ENCODE measurements at regions not wholly inside any gene's neighbourhood (a gene's known extent, or its start where the extent isn't known, plus 50 kb on each side); places are given as distances from the start of the nearest gene placed in this dataset.

DNA sequence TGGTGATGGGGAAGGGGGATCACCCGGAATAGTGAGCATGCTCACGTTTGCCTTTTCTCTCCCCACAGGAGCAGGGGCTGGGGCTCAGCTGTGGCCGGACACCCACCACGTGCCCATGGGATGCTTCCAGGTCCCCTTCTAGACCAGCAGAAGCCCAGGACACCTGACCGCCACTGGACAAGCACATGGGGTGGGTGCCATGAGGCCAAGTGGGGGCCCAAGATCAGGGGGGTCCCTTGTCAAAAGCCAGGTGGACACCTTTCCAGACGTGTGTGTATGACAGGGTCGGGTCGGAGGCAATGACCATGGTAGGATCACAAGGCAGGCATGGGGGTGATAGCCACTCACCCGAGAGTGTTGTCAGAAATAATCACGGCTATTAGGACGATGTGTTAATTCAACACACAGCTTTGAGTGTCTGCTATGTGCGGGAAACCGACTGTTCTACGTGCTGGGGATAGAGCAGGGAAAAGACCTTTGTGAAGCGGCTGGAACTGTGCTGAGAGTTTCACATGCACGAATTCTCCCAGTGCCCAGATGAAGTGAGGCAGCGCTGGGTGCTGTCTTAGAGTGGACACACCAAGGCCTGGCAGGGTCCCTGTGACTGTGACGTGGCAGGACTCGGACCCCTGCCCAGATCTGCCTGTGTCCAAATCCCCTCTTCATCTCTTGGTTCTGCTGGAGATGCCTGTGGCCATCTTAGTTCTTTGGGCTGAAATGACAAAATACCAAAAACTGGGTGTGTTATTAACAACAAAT lies 244.7 kb downstream of the NDUFA10 start:
- H3K4me1 Mint-ChIP-seq = no peaks in the 10 kb centered on the region
- H3K4me3 ChIP-seq (ENCODE audit: low read length) = no peak overlapping the region

DNA sequence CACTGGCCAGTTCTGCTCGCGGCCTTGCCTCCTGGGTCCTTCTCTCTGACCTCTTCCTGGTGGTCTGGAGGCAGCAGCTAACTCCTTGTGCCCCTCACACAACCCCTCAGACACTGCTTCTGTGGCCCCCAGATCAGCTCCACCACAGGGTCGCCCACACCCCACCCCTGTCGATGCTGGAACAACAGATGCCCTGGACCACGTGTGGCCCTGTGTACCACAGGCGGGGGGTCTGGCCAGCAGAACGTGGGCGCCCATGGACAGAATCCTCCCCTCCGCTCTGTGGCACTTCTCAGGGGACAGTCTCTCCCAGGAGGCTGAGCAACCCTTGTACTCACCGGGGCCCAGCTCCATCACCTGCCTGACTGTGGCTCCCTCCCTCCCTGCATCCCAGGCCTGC lies 245.6 kb downstream of the NDUFA10 start:
- H3K4me3 ChIP-seq (ENCODE audit: low read length) = no peak overlapping the region
- no peaks in the 10 kb centered on the region for H3K4me1 Mint-ChIP-seq
- H3K27ac Mint-ChIP-seq = peak overlapping the region in 1 of 8 donors; percentile 70
- no peak overlapping the region for H3K27ac ChIP-seq (ENCODE audit: low read depth, low read length)
- H3K36me3 ChIP-seq (ENCODE audit: insufficient read depth, low read length) = no peaks in the 10 kb centered on the region
- no peaks in the 10 kb centered on the region for H3K4me1 ChIP-seq (ENCODE audit: insufficient read depth, low read length)
- no peaks in the 10 kb centered on the region for H3K9me3 ChIP-seq (ENCODE audit: low read length)
- H3K27me3 Mint-ChIP-seq = peaks cover 26 to 35% of the 10 kb centered on the region in 2 donors
- H3K4me3 Mint-ChIP-seq = no peak overlapping the region
- ChIA-PET CTCF (no interaction called here), POLR2A (no interaction called here)
- peaks cover 0 to 4% (median 0%) of the 10 kb centered on the region in 3 donors for H3K36me3 Mint-ChIP-seq
- peaks cover 0 to 7% (median 4%) of the 10 kb centered on the region in 5 donors for H3K9me3 Mint-ChIP-seq
- no peaks in the 10 kb centered on the region for H3K27me3 ChIP-seq (ENCODE audit: insufficient read depth, low read length, poor library complexity, severe bottlenecking)
- peak in 1 of 5 donors; percentile 24 for DNase-seq

More for the DNA sequence above, 244.7 kb downstream of the NDUFA10 start:
- POLR2A ChIA-PET = no interaction called here
- no peaks in the 10 kb centered on the region for H3K36me3 ChIP-seq (ENCODE audit: insufficient read depth, low read length)
- H3K27ac ChIP-seq (ENCODE audit: low read depth, low read length) = no peak overlapping the region
- peaks cover 22 to 37% of the 10 kb centered on the region in 2 donors for H3K27me3 Mint-ChIP-seq
- H3K9me3 ChIP-seq (ENCODE audit: low read length) = no peaks in the 10 kb centered on the region
- H3K27ac Mint-ChIP-seq = peak overlapping the region in 1 of 8 donors; percentile 38
- peaks cover 0 to 7% (median 0%) of the 10 kb centered on the region in 3 donors for H3K36me3 Mint-ChIP-seq
- no peak overlapping the region for H3K4me3 Mint-ChIP-seq
- H3K4me1 ChIP-seq (ENCODE audit: insufficient read depth, low read length) = no peaks in the 10 kb centered on the region
- H3K27me3 ChIP-seq (ENCODE audit: insufficient read depth, low read length, poor library complexity, severe bottlenecking) = no peaks in the 10 kb centered on the region
- peak in 1 of 5 donors; percentile 28 for DNase-seq
- H3K9me3 Mint-ChIP-seq = peaks cover 0 to 7% (median 4%) of the 10 kb centered on the region in 5 donors
- CTCF ChIA-PET = no interaction called here

DNA sequence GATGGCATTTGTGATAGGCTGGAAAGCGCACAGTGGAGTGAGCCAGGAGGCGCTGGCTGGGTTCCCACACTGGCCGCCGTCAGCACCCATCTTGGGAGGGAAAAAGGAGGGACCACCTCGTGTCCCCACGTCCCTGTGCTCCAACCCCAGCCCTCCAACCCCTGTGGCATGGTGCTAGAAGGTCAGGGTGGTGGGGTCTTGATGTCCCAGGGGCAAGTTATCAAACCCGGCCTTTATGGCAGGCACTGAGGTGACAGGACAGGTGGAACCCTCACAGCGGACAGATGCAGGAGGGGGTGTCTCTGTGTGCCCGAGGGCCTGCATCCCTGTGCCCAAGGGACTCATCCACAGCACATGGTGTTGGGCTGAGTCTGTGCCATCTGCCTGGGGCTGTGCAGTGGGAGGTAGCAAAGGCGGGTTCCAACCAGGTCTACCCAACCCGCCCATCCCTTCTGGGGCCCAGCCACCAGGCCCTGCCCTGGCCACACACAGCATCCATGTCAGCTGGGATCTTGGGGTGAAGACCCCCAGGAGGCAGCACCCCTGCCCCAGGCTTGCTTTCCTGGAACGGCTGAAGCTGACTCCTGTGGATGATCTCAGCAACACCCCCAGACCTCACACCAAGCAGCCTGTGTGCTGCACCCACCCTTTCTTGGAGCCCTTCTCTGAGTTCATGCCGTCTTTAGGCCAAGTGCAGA lies 246.1 kb downstream of the NDUFA10 start:
- Mint-ChIP-seq H3K9me3 (peaks cover 0 to 7% (median 4%) of the 10 kb centered on the region in 5 donors), H3K4me1 (no peaks in the 10 kb centered on the region), H3K27me3 (peaks cover 26 to 34% of the 10 kb centered on the region in 2 donors), H3K27ac (no peak overlapping the region), H3K36me3 (peaks cover 0 to 4% (median 0%) of the 10 kb centered on the region in 3 donors), H3K4me3 (no peak overlapping the region)
- Histone ChIP-seq H3K36me3 (ENCODE audit: insufficient read depth, low read length) (no peaks in the 10 kb centered on the region), H3K4me3 (ENCODE audit: low read length) (no peak overlapping the region), H3K27me3 (ENCODE audit: insufficient read depth, low read length, poor library complexity, severe bottlenecking) (no peaks in the 10 kb centered on the region), H3K4me1 (ENCODE audit: insufficient read depth, low read length) (no peaks in the 10 kb centered on the region), H3K27ac (ENCODE audit: low read depth, low read length) (no peak overlapping the region), H3K9me3 (ENCODE audit: low read length) (no peaks in the 10 kb centered on the region)
- ChIA-PET CTCF (no interaction called here), POLR2A (no interaction called here)
- DNase-seq = peak in 1 of 5 donors; percentile 27

DNA sequence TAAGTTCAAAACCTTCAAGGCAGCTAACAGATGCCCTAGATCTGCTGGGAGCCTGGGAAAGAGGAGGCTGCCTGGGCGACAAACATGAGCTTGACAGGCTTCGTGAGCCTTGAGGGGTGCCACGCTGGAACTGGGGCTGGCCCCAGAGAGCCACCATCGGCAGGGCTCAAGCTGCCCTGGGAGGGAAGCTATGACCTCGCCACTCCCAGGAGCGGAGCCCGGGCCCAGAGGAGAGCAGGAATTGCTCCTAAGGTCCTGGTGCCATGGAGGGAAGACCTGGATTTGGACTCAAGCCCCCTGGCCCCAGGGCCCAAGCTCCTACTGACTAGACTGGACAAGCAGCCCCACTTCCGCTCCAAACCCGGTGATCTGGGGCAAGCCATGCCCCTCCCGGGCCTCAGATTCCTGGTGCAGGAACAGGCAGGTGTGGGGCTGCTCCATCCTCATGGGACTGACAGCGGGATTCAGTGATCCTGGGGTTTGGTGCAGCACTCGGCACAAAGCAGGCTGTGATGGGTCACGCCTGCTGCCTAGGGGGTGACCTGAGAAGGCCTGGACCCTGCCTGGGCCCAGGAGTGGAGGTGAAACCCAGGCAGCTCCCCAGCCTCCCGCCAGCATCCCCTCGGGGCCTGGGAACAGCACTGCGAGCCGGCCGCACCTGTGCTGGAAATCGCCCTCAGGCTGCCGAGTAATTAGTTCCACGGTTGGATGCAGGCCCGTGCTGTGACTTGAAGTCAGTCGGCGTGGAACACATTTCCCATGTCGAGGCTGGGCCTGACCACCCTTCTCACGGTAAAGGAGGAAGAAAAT lies 246.9 kb downstream of the NDUFA10 start:
- POLR2A ChIA-PET = no interaction called here
- Histone ChIP-seq H3K4me1 (ENCODE audit: insufficient read depth, low read length) (no peaks in the 10 kb centered on the region), H3K27me3 (ENCODE audit: insufficient read depth, low read length, poor library complexity, severe bottlenecking) (no peaks in the 10 kb centered on the region), H3K9me3 (ENCODE audit: low read length) (no peaks in the 10 kb centered on the region), H3K36me3 (ENCODE audit: insufficient read depth, low read length) (no peaks in the 10 kb centered on the region), H3K27ac (ENCODE audit: low read depth, low read length) (no peak overlapping the region), H3K4me3 (ENCODE audit: low read length) (no peak overlapping the region)
- CTCF ChIA-PET = no interaction called here
- Mint-ChIP-seq H3K4me1 (no peaks in the 10 kb centered on the region), H3K36me3 (peaks cover 0 to 4% (median 0%) of the 10 kb centered on the region in 3 donors), H3K27me3 (peaks cover 22 to 31% of the 10 kb centered on the region in 2 donors), H3K27ac (no peak overlapping the region), H3K4me3 (no peak overlapping the region), H3K9me3 (peaks cover 0 to 7% (median 4%) of the 10 kb centered on the region in 5 donors)
- DNase-seq = peak in 1 of 5 donors; percentile 43

DNA sequence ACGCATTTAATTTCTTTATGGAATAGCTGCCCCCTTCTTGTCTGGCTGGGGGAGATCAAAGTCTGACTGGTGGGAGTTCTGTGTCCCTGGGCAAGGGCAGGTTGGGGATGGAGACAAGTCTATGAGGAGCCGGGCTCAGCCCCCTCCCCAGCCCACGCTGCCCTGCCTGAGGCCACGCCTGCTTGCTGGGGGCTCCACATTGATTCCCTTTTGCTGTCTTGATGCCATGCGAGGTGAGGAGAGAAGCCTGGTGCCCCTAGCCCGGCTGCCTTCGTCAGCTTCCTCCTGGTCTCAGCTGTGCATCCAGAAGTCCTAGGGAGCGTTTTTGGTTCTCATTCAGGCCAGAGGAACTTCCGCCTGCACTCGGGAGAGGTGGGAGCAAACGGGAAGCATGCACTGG lies 247.9 kb downstream of the NDUFA10 start:
- no peaks in the 10 kb centered on the region for H3K4me1 Mint-ChIP-seq
- Histone ChIP-seq H3K36me3 (ENCODE audit: insufficient read depth, low read length) (no peaks in the 10 kb centered on the region), H3K4me1 (ENCODE audit: insufficient read depth, low read length) (no peaks in the 10 kb centered on the region), H3K27me3 (ENCODE audit: insufficient read depth, low read length, poor library complexity, severe bottlenecking) (no peaks in the 10 kb centered on the region), H3K27ac (ENCODE audit: low read depth, low read length) (no peak overlapping the region), H3K4me3 (ENCODE audit: low read length) (no peak overlapping the region), H3K9me3 (ENCODE audit: low read length) (no peaks in the 10 kb centered on the region)
- no peak for DNase-seq
- H3K9me3 Mint-ChIP-seq = peaks cover 0 to 11% (median 4%) of the 10 kb centered on the region in 5 donors
- POLR2A ChIA-PET = no interaction called here
- no peak overlapping the region for H3K27ac Mint-ChIP-seq
- CTCF ChIA-PET = no interaction called here
- H3K4me3 Mint-ChIP-seq = no peak overlapping the region
- H3K27me3 Mint-ChIP-seq = peaks cover 20 to 28% of the 10 kb centered on the region in 2 donors
- H3K36me3 Mint-ChIP-seq = peaks cover 0 to 8% (median 0%) of the 10 kb centered on the region in 3 donors

DNA sequence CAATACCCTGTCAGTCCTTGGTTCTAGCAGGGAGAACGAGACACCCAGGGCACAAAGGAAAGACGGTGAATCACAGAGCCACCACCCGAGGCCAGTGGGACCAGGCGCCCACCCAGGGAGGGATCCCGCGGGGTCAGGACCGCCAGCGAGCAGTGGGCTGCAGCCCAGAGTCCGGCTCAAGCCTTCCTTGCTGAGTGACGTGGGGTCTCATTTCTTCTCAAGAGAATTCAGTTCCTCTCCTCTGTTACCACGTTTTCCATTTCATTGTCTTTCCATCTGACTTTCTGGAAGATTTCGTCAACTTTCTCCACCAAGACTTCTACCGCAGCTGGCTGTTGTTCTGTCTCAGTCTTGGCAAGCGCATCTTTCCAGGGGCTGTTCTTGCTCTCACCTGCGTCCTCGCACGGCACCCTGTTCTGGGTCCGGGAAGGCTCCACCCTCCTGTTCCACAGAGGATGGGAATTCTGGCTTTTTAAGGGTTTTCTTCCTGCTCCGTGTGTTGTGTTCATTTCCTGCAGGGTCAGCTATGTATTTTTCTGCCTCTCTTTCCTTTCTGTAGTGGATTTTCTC lies 248.6 kb downstream of the NDUFA10 start:
- POLR2A ChIA-PET = no interaction called here
- H3K4me1 Mint-ChIP-seq = no peaks in the 10 kb centered on the region
- Histone ChIP-seq H3K4me3 (ENCODE audit: low read length) (no peak overlapping the region), H3K27ac (ENCODE audit: low read depth, low read length) (no peak overlapping the region), H3K9me3 (ENCODE audit: low read length) (no peaks in the 10 kb centered on the region), H3K36me3 (ENCODE audit: insufficient read depth, low read length) (no peaks in the 10 kb centered on the region), H3K4me1 (ENCODE audit: insufficient read depth, low read length) (no peaks in the 10 kb centered on the region), H3K27me3 (ENCODE audit: insufficient read depth, low read length, poor library complexity, severe bottlenecking) (no peaks in the 10 kb centered on the region)
- DNase-seq = peak in 1 of 5 donors; percentile 9
- H3K36me3 Mint-ChIP-seq = peaks cover 0 to 8% (median 0%) of the 10 kb centered on the region in 3 donors
- H3K27ac Mint-ChIP-seq = no peak overlapping the region
- H3K27me3 Mint-ChIP-seq = peaks cover 20 to 27% of the 10 kb centered on the region in 2 donors
- CTCF ChIA-PET = no interaction called here
- H3K4me3 Mint-ChIP-seq = no peak overlapping the region
- H3K9me3 Mint-ChIP-seq = peaks cover 3 to 13% (median 7%) of the 10 kb centered on the region in 5 donors

DNA sequence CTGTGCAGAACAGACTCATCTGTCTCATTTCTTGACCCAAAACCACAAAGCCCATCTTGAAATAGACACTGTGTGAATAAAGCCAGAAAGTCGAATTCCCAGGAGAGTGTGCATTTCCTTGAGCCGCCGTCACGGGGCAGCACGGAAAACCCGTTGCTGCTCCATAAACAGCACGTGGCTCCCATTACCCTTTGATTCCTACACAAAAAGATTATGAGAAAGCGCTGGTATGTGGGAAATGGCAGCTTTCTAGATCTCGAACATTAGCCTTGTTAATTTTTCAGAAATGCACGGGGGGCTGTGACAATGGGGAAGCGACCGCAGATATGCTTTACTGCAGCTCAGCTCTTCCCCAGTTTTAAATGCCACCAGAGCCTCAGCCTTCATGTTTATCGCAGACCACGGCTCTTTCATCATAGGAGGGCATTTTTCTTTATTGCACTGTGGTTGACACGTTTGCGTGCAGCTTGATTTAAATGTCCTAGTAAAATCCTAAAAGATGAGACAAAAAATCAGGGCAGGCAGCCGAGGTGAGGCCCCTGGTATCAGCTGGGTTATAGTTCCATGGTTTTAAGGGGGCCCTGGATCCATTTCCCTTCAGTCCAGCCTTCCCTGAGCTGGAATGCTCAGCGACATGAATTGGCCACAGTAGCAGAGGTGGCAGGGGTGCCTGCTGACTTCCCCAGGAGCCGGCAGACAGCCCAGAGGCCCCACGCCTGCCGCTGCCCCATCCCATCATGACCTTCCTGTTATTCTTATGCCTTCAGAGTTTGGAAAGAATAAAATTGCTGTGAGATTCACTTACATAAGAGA lies 249.3 kb downstream of the NDUFA10 start:
- Histone ChIP-seq H3K27ac (ENCODE audit: low read depth, low read length) (no peak overlapping the region), H3K36me3 (ENCODE audit: insufficient read depth, low read length) (no peaks in the 10 kb centered on the region), H3K4me1 (ENCODE audit: insufficient read depth, low read length) (no peaks in the 10 kb centered on the region), H3K27me3 (ENCODE audit: insufficient read depth, low read length, poor library complexity, severe bottlenecking) (no peaks in the 10 kb centered on the region), H3K9me3 (ENCODE audit: low read length) (no peaks in the 10 kb centered on the region), H3K4me3 (ENCODE audit: low read length) (no peak overlapping the region)
- Mint-ChIP-seq H3K27me3 (peaks cover 17 to 22% of the 10 kb centered on the region in 2 donors), H3K4me1 (no peaks in the 10 kb centered on the region), H3K9me3 (peaks cover 6 to 15% (median 12%) of the 10 kb centered on the region in 5 donors), H3K4me3 (no peak overlapping the region), H3K36me3 (peaks cover 0 to 5% (median 0%) of the 10 kb centered on the region in 3 donors), H3K27ac (no peak overlapping the region)
- ChIA-PET CTCF (no interaction called here), POLR2A (no interaction called here)
- DNase-seq = peak in 1 of 5 donors; percentile 13

Data from CD8-positive, alpha-beta memory T cell (primary cell).